ENCODE measurements at regions not wholly inside any gene's neighbourhood (a gene's known extent, or its start where the extent isn't known, plus 50 kb on each side); places are given as distances from the start of the nearest gene placed in this dataset.
"Not testable (repeated sequence)": the region's sequence is repeated elsewhere in the genome, so short reads cannot be mapped to it uniquely, and the experiment has no call there.

- Histone ChIP-seq H3K36me3 (no peaks in the 10 kb centered on the region), H3K27ac (no peak overlapping the region), H3K4me1 (ENCODE audit: control insufficient read depth in 1 of 2, low read depth in 2 of 2) (no peaks in the 10 kb centered on the region), H3K27me3 (replicated peaks; ENCODE audit: insufficient read depth) (no peaks in the 10 kb centered on the region), H3K4me3 (no peak overlapping the region), H3K9me3 (no peaks in the 10 kb centered on the region)
- DNase-seq (ENCODE audit: low spot score): no peak
- no peak for TF ChIP-seq CTCF (IDR thresholded peaks at IDR 0.05)
- ATAC-seq (ENCODE audit: insufficient number of reproducible peaks, low FRiP score, low read depth): no peak
Observed at GRCh38 chr12:9340422-9341259, 132.4 kb upstream of the PZP start.

GRCh38 chr12:9337656-9338055 is 129.5 kb upstream of the PZP start:
- ATAC-seq (ENCODE audit: insufficient number of reproducible peaks, low FRiP score, low read depth) (no peak), DNase-seq (ENCODE audit: low spot score) (no peak)
- Histone ChIP-seq H3K36me3 (no peaks in the 10 kb centered on the region), H3K27ac (no peak overlapping the region), H3K27me3 (replicated peaks; ENCODE audit: insufficient read depth) (no peaks in the 10 kb centered on the region), H3K9me3 (no peaks in the 10 kb centered on the region), H3K4me3 (no peak overlapping the region), H3K4me1 (ENCODE audit: control insufficient read depth in 1 of 2, low read depth in 2 of 2) (no peaks in the 10 kb centered on the region)
- no peak for TF ChIP-seq CTCF (IDR thresholded peaks at IDR 0.05)

- H3K27ac ChIP-seq; H3K36me3 ChIP-seq; H3K4me1 ChIP-seq (ENCODE audit: control insufficient read depth in 1 of 2, low read depth in 2 of 2); H3K27me3 ChIP-seq (replicated peaks; ENCODE audit: insufficient read depth); DNase-seq (ENCODE audit: low spot score); H3K4me3 ChIP-seq; ATAC-seq (ENCODE audit: insufficient number of reproducible peaks, low FRiP score, low read depth); H3K9me3 ChIP-seq: not testable (repeated sequence)
Observed at GRCh38 chr12:9336375-9337011, 128.3 kb upstream of the PZP start.

GRCh38 chr12:9335867-9336266 is 127.7 kb upstream of the PZP start:
- DNase-seq (ENCODE audit: low spot score): no peak

GRCh38 chr12:9334964-9335363 is 126.8 kb upstream of the PZP start:
- no peak for TF ChIP-seq CTCF (IDR thresholded peaks at IDR 0.05)
- no peak for DNase-seq (ENCODE audit: low spot score)
- no peak overlapping the region for H3K27ac ChIP-seq
- no peaks in the 10 kb centered on the region for H3K4me1 ChIP-seq (ENCODE audit: control insufficient read depth in 1 of 2, low read depth in 2 of 2)
- H3K27me3 ChIP-seq (replicated peaks; ENCODE audit: insufficient read depth): no peaks in the 10 kb centered on the region
- no peaks in the 10 kb centered on the region for H3K36me3 ChIP-seq
- H3K9me3 ChIP-seq: no peaks in the 10 kb centered on the region
- H3K4me3 ChIP-seq: no peak overlapping the region
- ATAC-seq (ENCODE audit: insufficient number of reproducible peaks, low FRiP score, low read depth): no peak

More at GRCh38 chr12:9335867-9336266, 127.7 kb upstream of the PZP start:
- H3K4me3 ChIP-seq: no peak overlapping the region
- TF ChIP-seq CTCF (IDR thresholded peaks at IDR 0.05): no peak
- H3K4me1 ChIP-seq (ENCODE audit: control insufficient read depth in 1 of 2, low read depth in 2 of 2): no peaks in the 10 kb centered on the region
- H3K27ac ChIP-seq: no peak overlapping the region
- no peaks in the 10 kb centered on the region for H3K27me3 ChIP-seq (replicated peaks; ENCODE audit: insufficient read depth)
- no peaks in the 10 kb centered on the region for H3K36me3 ChIP-seq
- no peaks in the 10 kb centered on the region for H3K9me3 ChIP-seq
- no peak for ATAC-seq (ENCODE audit: insufficient number of reproducible peaks, low FRiP score, low read depth)
